ENCODE measurements at regions not wholly inside any gene's neighbourhood (a gene's known extent, or its start where the extent isn't known, plus 50 kb on each side); places are given as distances from the start of the nearest gene placed in this dataset.

DNA sequence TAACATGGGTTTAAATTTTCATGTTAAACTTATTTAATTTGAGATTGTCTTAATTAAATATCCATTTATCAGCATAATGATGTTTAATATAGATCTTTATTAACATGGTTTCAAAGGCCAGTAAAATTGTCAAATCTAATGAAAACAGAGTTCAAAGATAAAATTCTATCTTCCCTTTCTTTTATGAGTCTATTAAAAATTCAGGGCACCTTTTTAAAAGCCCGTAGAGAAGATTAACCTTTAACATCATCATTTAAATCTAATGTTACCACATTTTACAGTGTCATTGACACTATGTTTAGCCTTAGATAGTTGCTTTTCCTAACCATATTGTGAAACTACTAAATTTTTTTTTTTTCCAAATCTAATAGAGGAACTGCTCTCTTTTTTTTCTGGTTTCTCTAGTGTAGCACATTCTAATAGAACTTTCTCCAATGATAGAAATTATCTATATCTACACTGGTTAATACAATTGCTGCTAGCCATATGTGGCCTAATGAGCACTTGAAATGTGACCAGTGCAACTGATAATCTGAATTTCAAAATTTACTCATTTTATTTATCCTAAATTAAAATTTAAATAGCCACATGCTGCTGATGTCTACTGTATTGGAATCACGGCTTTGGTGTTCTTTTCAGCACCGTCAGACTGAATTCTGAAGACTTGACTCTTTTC lies 410.9 kb downstream of the UTRN start:
- no peak for DNase-seq

- no peak for DNase-seq
Observed at GRCh38 chr6:144696610-144697368, 411.7 kb downstream of the UTRN start.

DNA sequence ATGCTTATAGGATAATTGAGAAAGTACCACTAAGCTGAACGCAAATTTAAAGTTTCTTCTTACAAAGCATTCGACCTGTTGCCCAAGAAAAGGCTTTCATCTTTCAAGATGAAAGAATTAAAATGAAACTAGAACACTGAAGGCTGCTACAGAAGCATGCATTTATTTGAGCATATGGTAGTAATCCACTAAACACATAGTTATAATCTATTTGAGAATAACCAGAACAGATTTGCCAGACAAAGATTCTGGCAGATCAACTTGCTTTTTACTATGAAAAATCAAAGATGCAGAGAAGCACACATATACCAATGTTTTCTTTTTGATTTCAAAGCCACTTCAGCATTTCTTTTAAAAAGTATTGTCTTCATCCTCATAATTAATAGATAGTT lies 412.2 kb downstream of the UTRN start:
- DNase-seq: no peak

- no peak for DNase-seq
Observed at GRCh38 chr6:144697801-144698200, 412.7 kb downstream of the UTRN start.

DNA sequence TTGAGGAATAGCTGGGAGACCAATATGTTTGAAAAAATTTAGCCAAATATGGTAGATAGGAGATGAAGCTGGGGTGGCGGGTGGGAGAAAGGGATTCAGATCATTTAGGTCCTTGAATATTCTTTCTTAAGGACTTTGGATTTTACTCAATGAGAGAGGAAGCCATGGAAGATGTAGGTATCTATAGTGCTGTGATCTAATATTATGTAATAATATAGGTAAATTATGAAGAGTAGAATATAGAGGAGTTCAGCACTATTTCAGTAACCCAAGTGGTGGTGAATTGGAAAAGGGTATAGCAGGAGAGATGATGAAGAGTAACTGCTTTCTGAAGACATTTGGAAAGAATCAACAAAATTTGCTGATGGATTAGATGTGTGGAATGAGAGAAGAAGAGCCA lies 417.6 kb downstream of the UTRN start:
- DNase-seq: no peak

GRCh38 chr6:144710207-144710606 lies 425.1 kb downstream of the UTRN start:
- no peak for DNase-seq

DNA sequence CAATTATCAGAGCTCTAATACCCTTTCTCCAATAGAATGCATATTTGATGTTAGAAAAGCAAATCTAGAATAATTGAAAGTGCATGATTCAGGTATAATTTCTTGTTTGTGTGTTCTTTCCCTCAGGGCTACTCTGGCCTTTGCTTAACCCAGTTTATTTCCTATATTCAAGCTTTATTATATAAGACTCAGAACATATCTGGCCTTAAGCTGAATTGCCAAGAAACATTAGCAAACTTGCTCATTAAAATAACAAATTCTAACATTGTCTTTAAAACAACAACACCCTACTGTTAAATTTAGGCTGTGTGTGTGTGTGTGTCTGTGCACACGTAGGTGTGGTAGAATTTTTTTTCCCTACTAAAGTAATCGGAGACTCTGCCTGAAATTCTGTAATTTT lies 426.5 kb downstream of the UTRN start:
- no peak for DNase-seq

GRCh38 chr6:144712541-144712940 lies 427.4 kb downstream of the UTRN start:
- DNase-seq: no peak

DNA sequence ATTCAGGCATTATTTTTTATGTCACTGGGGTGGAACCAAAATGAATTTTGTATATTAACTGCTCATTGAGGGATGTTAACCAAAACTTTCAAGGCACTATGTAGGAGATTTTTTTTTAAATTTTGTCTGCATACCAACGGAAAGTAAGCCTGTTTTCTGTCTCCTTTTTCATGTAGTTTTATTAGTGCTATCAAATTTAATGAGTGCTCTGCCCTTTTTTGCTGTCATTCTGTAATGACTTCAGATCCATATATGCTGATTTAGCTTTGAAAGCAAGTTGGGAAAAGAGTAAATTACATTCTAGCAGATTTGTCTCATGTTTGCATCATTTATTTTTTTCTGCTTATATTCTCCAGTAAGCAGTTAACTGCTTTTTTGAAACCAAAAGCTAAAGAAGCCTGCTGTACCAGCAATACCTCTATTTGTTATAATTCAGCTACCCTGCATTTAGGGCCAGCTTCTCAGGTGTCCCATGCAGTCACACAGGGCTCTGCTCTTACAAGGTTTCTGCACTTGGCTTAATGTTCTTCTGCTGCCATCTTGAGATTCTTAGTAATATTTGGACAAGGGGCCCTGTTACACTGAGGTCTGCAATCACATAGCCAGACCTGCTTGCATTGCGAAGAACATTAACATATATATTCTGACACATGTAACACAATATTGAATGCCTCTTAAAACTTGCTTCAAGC lies 429.0 kb downstream of the UTRN start:
- no peak for DNase-seq

DNA sequence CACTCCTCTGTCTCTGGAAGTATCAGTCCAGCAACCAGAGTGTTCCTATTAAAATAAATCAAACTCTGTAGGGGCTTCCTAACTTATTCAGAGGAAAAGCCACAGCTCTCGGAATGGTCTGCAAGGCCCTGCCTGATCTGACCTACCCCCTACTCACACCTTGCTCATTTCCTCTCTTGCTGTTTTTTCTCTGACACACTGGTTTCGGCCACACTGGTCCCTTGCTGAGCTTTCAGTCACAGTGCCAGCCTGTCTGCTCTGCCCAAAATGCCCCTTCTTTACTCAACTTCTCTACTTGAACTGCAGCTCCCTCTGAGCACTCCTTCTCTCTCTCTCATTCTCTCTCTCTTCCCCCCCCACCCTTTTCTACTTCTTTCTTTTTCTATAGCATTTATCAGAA lies 430.2 kb downstream of the UTRN start:
- no peak for DNase-seq

DNA sequence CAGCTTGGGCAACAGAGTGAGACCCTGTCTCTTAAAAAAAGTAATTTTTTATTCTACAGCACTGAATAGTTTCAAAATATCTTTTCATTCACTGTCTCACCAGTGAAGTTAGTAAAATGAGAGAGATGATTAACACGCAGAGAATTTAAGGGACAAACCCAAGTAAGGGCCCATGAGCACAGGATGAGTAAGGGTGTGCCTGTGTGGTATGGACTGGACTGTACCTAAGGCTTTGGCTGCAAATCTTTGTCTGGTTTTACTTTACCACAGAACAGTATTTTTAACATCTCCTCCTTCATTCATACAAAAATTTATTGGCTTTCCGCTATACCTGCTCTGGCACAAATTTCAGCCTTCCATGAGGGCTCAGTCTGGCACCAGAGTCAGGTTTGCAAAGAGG lies 433.3 kb downstream of the UTRN start:
- no peak for DNase-seq

- DNase-seq: no peak
Observed at GRCh38 chr6:144721232-144721631, 436.1 kb downstream of the UTRN start.

GRCh38 chr6:144722154-144722737 lies 437.1 kb downstream of the UTRN start:
- no peak for DNase-seq

DNA sequence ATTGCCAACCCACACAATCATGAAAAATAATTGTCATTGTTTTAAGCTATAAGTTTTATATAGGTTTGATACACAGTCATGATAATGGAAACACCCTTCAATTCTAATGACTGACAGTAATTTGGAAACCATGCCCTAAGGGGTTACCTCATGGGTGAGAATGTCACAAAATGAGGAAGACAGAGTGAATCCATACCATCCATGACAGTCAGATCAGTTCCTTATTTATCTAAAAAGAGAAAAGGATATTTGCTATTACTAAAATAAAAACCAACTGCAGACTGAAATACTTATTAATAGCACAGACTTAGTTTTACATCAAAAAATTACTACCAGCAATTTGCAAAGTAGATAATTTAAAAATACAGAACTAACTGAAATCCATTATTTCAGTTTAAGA lies 437.8 kb downstream of the UTRN start:
- no peak for DNase-seq

DNA sequence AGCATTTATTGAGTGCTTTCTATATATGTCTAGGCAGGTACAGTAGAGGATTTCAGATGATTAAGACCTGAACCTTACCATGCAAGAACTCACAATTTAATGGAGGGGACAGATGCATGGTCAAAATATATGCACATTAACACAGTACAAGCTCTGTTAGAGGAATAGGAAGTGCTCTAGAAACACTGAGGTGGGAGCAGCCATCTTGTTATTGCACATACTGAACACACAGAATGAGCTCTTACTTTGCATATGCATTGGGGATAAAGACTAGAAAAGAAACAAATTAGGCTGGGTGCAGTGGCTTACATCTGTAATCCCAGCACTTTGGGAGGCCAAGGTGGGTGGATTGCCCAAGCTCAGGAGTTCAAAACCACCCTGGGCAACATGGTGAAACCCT lies 438.3 kb downstream of the UTRN start:
- DNase-seq: no peak

GRCh38 chr6:144724818-144725217 lies 439.7 kb downstream of the UTRN start:
- DNase-seq: no peak

DNA sequence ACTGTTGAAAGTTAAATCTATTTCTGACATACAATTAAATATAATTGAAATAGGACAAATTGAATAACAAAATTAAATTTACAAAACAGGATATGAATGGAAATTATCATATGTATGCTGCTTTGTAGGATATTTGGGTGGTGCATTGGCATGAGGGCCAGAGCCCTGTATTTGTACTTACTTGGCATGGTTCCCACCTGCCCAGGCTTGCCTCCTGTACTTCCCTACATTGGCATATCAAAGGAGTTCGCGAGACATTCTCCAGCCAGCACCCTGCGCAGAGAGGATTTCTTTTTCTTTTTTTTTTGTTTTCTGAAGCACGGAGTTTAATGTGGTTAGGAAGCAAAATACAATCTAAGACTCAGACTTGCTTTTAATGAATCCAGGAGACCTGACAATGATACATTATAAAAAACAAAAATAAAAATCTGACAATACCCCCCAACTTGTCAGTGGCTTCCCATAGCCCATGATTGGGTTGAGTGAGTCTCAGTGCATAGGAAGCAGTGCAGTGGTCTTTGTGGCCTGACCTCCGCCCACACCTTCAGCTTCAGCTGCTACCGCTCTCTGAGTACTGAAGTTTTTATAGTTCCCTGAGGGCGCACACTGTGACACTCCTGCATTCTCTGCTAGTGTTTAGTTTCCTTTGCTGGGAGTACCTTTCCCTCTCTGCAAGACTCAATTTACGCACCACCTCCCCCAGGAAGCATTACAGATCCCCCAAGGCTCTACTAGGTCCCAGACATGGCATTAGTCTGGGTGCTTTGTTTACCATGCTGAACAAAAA lies 440.8 kb downstream of the UTRN start:
- DNase-seq: no peak

- DNase-seq: no peak
Observed at GRCh38 chr6:144728804-144729203, 443.7 kb downstream of the UTRN start.

DNA sequence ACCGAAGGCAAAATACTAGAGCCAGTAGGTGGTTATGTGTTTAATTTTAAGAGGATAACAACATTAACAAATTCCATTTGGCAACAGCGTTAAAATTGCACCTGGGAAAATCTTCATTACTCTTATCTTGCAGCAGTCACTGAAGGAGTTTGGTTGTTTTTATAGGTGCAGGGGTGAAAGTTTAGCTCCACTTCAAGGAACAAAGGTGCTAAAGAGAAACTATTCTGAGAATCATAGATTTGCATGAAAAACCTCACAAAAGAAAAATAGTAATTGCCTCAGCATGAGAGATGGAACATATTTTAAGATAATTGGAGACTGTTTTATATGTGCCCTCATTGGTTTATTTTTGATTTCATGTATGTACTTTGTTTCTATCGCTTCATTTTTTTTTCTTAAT lies 444.4 kb downstream of the UTRN start:
- no peak for DNase-seq

GRCh38 chr6:144730088-144730645 lies 445.0 kb downstream of the UTRN start:
- no peak for DNase-seq

DNA sequence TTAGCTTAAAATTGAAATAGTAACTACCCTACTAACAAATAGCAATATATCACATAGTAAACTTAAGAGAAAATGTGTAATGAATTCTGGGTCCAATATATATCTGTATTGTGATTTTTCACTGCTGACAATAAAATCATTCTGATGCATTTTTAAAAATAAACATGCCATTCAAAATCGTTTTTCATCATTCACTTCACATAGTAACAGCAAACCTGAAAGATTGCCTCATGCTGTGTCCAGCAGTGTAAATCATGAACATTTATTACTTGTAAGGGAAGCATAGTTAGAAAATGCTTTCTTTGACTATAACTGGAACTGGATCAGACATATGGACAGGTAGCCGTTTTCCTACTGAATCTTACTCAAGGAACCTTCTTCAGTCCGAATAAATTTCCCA lies 446.1 kb downstream of the UTRN start:
- no peak for DNase-seq

DNA sequence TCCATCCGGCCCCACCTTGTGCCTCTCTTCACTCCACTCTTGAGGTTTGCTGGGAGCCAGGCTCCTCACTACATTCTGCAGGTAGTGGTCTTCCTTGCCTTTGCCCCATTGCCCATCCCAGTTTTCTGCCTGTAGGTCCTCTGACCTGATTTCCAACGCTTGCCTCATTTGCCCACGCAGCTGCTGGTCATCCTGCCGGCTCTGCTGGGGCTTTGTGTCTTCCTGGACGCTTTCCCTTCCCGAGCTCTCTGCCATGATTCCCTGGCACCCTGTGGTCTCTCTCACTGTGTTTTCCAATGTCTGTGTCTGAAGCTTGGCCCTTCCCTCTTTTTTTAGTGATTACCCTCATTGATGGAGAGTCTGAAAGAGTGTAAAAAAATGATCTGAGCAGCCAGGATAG lies 451.6 kb downstream of the UTRN start:
- no peak for DNase-seq

DNA sequence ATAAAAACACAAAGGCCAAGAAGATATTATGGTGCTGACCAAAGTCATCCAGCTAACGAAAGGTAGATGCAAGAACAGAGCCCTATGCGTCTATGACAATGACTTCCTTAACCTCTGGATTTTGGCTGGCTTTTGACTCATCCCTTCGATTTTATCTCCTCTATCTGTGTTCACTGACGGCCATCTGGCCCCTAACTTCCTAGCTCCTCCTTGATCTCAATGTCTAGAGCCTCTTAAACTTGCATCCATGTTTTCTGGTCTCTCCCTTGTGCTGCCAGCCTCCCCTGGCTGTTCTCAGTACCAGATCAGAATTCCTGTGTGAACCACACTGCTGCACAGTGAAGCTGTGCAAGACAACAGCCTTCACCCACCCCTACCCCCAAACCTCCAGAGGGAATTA lies 452.9 kb downstream of the UTRN start:
- no peak for DNase-seq

Data from NCI-H1694 treated with DMSO at 0.1 percent for 48 hours (cell line).